ENCODE measurements at regions not wholly inside any gene's neighbourhood (a gene's known extent, or its start where the extent isn't known, plus 50 kb on each side); places are given as distances from the start of the nearest gene placed in this dataset.

- ChIA-PET POLR2A (no interaction called here), CTCF (no interaction called here)
- DNase-seq (ENCODE audit: extremely low spot score): no peak
- no peak for TF ChIP-seq HDGF (IDR thresholded peaks at IDR 0.05; ENCODE audit: borderline replicate concordance)
- no peak for TF ChIP-seq TARDBP (IDR thresholded peaks at IDR 0.05)
- TF ChIP-seq ZNF384 (IDR thresholded peaks at IDR 0.05): no peak
- no peak for TF ChIP-seq SUZ12 (IDR thresholded peaks at IDR 0.05)
- no peak for TF ChIP-seq LEF1 (IDR thresholded peaks at IDR 0.05; ENCODE audit: borderline replicate concordance)
- no peak for TF ChIP-seq BHLHE40 (IDR thresholded peaks at IDR 0.05; ENCODE audit: borderline replicate concordance)
- TF ChIP-seq FOXK2 (IDR thresholded peaks at IDR 0.05): no peak
- TF ChIP-seq FOXM1 (IDR thresholded peaks at IDR 0.05; ENCODE audit: borderline replicate concordance): no peak
- TF ChIP-seq CTBP1 (IDR thresholded peaks at IDR 0.05; ENCODE audit: borderline replicate concordance): no peak
- TF ChIP-seq ELF4 (IDR thresholded peaks at IDR 0.05): no peak
- no peak for TF ChIP-seq PKNOX1 (IDR thresholded peaks at IDR 0.05)
- no peak for TF ChIP-seq NFRKB (IDR thresholded peaks at IDR 0.05)
- TF ChIP-seq ARNT (IDR thresholded peaks at IDR 0.05): no peak
- no peak for TF ChIP-seq FOXA1 (IDR thresholded peaks at IDR 0.05)
- no peak for TF ChIP-seq SP1 (IDR thresholded peaks at IDR 0.05)
- TF ChIP-seq L3MBTL2 (conservative IDR thresholded peaks at IDR 0.05): no peak
These were observed 357.7 kb downstream of the BCAT1 start for GRCh38 chr12:24591079-24591626.

- CTCF ChIA-PET: interaction anchor here (0.6 kb wide), 1 partner anchor 51 kb away, joined by 4 read pairs; no protein-coding TSS in a partner anchor
- POLR2A ChIA-PET: interaction anchor here (0.7 kb wide), 1 partner anchor 474 kb away, joined by 3 read pairs; no protein-coding TSS in a partner anchor
- no peak for DNase-seq (ENCODE audit: extremely low spot score)
- TF ChIP-seq FOXA1 (IDR thresholded peaks at IDR 0.05) (no peak), ELF4 (IDR thresholded peaks at IDR 0.05) (no peak), CTBP1 (IDR thresholded peaks at IDR 0.05; ENCODE audit: borderline replicate concordance) (no peak), ZNF384 (IDR thresholded peaks at IDR 0.05) (no peak), BHLHE40 (IDR thresholded peaks at IDR 0.05; ENCODE audit: borderline replicate concordance) (no peak), PKNOX1 (IDR thresholded peaks at IDR 0.05) (no peak), SUZ12 (IDR thresholded peaks at IDR 0.05) (no peak), L3MBTL2 (conservative IDR thresholded peaks at IDR 0.05) (no peak), NFRKB (IDR thresholded peaks at IDR 0.05) (no peak), LEF1 (IDR thresholded peaks at IDR 0.05; ENCODE audit: borderline replicate concordance) (no peak)
These were observed 362.6 kb downstream of the BCAT1 start for GRCh38 chr12:24586293-24586692.

GRCh38 chr12:24584032-24584675 lies 364.7 kb downstream of the BCAT1 start:
- CTCF ChIA-PET: no interaction called here
- no peak for DNase-seq (ENCODE audit: extremely low spot score)
- POLR2A ChIA-PET: no interaction called here
- TF ChIP-seq SUZ12 (IDR thresholded peaks at IDR 0.05) (no peak), ARNT (IDR thresholded peaks at IDR 0.05) (no peak), BHLHE40 (IDR thresholded peaks at IDR 0.05; ENCODE audit: borderline replicate concordance) (no peak), HDGF (IDR thresholded peaks at IDR 0.05; ENCODE audit: borderline replicate concordance) (no peak), FOXK2 (IDR thresholded peaks at IDR 0.05) (no peak), LEF1 (IDR thresholded peaks at IDR 0.05; ENCODE audit: borderline replicate concordance) (no peak), ELF4 (IDR thresholded peaks at IDR 0.05) (no peak), ZNF384 (IDR thresholded peaks at IDR 0.05) (no peak), NFRKB (IDR thresholded peaks at IDR 0.05) (no peak)

GRCh38 chr12:24582954-24583601 lies 365.8 kb downstream of the BCAT1 start:
- POLR2A ChIA-PET: no interaction called here
- DNase-seq (ENCODE audit: extremely low spot score): no peak
- CTCF ChIA-PET: no interaction called here
- TF ChIP-seq SP1 (IDR thresholded peaks at IDR 0.05): no peak
- TF ChIP-seq FOXK2 (IDR thresholded peaks at IDR 0.05): no peak

- ChIA-PET CTCF (no interaction called here), POLR2A (no interaction called here)
- no peak for DNase-seq (ENCODE audit: extremely low spot score)
- no peak for TF ChIP-seq CTBP1 (IDR thresholded peaks at IDR 0.05; ENCODE audit: borderline replicate concordance)
- no peak for TF ChIP-seq ZNF384 (IDR thresholded peaks at IDR 0.05)
- no peak for TF ChIP-seq L3MBTL2 (conservative IDR thresholded peaks at IDR 0.05)
- no peak for TF ChIP-seq NFRKB (IDR thresholded peaks at IDR 0.05)
These were observed 374.4 kb downstream of the BCAT1 start for GRCh38 chr12:24574538-24574937.

GRCh38 chr12:24573621-24574020 lies 375.3 kb downstream of the BCAT1 start:
- ChIA-PET CTCF (no interaction called here), POLR2A (interaction anchor here (1.6 kb wide), 1 partner anchor 10 kb away, joined by 7 read pairs; no protein-coding TSS in a partner anchor)
- no peak for DNase-seq (ENCODE audit: extremely low spot score)
- TF ChIP-seq FOXM1 (IDR thresholded peaks at IDR 0.05; ENCODE audit: borderline replicate concordance): no peak
- TF ChIP-seq FOXA1 (IDR thresholded peaks at IDR 0.05): no peak
- no peak for TF ChIP-seq FOXK2 (IDR thresholded peaks at IDR 0.05)
- no peak for TF ChIP-seq SUZ12 (IDR thresholded peaks at IDR 0.05)
- TF ChIP-seq BHLHE40 (IDR thresholded peaks at IDR 0.05; ENCODE audit: borderline replicate concordance): no peak
- no peak for TF ChIP-seq NFRKB (IDR thresholded peaks at IDR 0.05)
- TF ChIP-seq L3MBTL2 (conservative IDR thresholded peaks at IDR 0.05): no peak
- TF ChIP-seq PKNOX1 (IDR thresholded peaks at IDR 0.05): peak; percentile 79
